Germinal center (tissue), 1 donor: ENCODE measurements at regions not wholly inside any gene's neighbourhood (a gene's known extent, or its start where the extent isn't known, plus 50 kb on each side); places are given as distances from the start of the nearest gene placed in this dataset.
"Not testable (repeated sequence)": the region's sequence is repeated elsewhere in the genome, so short reads cannot be mapped to it uniquely, and the experiment has no call there.

Experiments used
- DNase-seq: peaks from one replicate; pipeline ENCODE4 v3.0.0; 2012; ENCODE audit warnings: mixed read lengths, low spot score

DNA sequence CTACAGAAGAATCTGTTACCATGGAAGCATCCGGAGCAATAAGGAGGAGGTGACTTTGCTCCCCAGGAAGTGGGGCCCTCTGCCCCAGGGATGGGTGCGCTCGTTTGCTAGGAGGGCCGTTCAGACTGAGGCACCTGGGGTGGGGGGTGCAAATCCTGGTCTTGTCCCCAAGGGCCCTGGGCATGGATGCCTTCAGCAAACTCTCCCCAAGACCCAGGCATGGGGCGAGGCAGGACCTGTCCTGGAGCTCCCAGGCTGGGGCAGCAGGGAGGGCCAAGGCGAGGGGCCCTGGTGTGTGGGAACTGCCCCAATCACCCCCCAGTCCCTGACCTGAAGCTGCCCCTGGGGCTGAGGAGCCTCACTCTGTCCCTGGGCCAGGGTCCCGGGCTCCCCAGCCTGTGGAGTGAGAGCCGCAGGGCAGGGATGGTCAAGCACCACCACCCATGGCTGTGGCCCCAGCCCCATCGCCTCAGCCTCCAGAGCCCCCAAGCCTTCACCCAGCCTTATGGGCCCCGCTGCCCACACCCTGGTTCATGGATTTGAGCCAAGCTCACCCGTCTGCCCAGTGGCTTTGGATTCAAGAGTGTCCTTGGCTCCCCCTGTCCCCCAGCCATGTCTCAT lies 240.6 kb upstream of the SGCG start:
- no peak for DNase-seq

DNA sequence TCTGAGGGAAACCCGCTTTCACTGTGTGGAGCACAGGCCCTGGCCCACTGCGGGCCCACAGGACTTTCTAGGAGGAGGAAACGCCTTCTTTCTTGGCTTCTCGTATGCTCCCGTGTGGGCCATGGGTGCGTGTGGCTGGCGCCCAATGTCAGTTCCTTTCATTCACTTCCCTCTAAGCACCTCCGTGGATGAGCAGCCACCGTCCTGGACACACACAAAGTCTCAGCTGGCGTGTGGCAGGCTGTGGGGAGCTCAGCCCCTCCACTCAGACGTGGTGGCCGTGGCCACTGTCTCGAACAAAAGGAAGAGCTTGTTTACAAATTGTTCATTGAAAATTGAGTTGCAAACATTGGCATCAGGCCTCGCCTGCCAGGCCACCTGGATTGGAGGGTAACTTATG lies 240.0 kb upstream of the SGCG start:
- no peak for DNase-seq

- DNase-seq = not testable (repeated sequence)
Observed at GRCh38 chr13:22941495-22941894, 239.3 kb upstream of the SGCG start.

- not testable (repeated sequence) for DNase-seq
Observed at GRCh38 chr13:22942831-22943230, 237.9 kb upstream of the SGCG start.

- DNase-seq = no peak
Observed at GRCh38 chr13:22944378-22944777, 236.4 kb upstream of the SGCG start.

DNA sequence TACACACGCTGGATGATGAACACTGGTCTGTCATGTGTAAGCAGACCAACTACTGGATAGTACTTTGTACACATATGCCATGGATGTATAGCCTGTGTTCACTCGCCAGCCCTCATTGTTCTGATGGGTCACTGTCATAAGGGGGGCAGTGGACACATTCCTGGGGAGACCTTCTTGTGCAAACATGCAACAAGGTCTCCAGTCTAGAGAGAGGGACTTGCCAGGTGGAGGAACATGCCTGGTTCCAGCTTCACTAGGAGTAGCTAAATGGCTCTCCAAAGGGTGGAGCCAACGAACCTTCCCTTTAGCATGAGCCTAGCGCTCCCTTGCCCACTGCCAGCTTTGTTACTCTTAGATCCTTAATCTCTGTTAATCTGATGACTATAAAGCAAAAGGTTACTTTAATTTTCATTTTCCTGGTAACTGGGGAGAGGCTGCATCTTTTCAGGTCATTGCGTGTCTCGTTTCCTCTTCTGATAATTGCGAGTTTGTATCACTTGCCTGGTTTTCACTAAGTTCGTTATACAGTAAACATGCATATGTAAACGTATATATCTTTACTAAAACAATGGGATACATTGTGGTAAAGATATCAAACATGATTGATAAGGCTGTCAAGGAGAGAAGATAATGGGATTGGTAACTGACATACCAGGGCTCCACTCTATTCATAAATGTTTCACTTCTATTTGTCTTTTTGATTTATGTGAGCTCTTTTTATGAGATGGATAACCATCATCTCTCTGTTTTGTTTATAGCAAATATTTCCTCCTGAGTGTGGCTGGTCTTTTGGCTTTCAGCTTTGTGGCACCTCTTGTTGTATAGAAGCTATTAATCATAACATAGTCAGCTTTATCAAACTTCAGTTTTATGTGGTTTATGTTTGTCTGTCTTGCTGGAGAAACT lies 235.2 kb upstream of the SGCG start:
- no peak for DNase-seq

GRCh38 chr13:22948421-22948820 lies 232.4 kb upstream of the SGCG start:
- DNase-seq = no peak

GRCh38 chr13:22952018-22952417 lies 228.8 kb upstream of the SGCG start:
- not testable (repeated sequence) for DNase-seq

- not testable (repeated sequence) for DNase-seq
Observed at GRCh38 chr13:22955147-22955546, 225.6 kb upstream of the SGCG start.

DNA sequence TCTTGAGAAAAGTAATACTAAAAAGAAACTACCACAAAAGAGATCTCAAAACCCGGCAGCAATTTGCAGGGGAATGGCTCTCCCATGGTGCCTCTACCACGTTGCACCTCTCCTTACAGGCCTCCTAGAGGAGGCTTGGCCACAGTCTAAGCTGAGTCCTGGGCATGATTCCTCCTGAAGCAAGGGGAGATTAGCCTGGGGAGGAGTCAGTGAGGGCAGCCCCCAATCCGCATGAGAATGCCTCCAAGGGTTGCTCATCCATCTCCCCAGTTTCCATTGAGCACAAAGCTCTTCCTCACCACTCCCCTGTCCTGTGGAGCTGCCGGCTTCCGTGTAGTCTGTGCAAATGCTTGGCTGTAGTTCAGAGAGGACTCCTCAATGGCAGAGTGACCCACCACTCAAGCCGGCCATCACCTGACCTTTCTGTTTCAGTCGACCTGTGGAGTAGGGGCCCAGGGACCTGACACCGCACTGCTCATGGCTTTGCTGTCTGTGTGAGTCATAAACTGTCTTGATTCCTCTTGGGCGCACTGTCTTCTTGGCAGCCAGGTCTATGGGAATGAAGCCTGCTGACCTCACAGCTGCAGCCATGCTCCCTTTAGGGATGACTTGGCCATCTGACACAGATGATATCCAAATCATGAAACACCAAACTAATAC lies 224.2 kb upstream of the SGCG start:
- not testable (repeated sequence) for DNase-seq

DNA sequence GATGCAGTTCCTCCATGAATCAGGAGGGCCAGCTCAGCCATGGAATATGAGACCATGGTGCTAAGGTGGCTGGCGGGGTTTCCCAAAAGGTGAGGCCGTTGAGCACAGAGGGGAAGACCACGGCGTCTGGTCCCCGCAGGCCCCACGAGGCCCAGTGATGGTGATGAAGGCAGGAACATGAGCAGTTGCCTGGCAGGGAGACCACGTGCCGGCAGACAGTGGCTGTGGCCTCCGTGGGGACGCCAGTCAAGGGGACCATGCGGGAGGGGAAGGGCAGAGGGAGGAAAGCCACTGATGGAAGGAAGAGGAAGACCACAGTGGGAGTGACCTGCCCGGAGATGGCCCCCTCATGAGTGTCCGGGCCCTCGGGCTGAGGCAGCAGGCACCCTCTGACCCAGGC lies 220.9 kb upstream of the SGCG start:
- not testable (repeated sequence) for DNase-seq

DNA sequence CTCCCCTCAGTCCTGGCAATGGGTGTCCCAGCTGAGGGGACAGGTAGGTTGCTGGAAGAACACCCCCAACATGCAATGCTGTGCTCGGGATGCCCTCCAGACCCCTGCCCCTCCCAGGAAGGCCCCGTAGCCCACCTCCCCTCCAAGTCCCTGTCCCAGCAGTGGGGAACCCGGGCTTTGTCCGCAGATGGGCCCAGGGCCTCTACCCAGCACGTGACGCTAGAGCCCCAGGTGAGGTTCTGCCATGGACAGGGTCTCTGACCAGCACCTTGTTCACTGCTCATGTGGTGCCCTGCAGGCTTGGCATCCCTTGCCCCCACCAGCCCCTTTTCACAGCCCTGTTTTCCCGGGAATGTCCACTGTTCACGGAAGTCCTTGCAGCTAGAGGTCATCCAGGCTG lies 220.0 kb upstream of the SGCG start:
- DNase-seq = no peak

DNA sequence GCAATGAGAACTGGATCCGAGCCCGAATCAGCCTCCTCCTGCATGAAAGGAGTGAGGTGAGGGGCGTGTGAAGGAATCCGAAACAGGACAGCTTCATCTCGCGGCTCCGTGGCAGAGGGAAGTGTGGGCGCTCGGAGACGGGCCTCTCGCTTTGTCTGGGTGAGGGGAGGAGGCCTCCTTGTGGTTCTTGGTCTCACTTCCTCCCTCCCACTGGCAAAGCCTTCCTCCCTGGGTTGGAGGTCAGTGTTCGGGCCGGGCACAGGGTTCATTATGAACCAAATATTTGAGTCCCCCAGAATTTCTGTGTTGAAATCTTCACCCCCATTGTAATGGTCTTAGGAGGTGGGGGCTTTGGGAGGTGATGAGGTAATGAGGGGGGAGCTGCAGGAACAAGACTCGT lies 219.4 kb upstream of the SGCG start:
- DNase-seq = not testable (repeated sequence)

DNA sequence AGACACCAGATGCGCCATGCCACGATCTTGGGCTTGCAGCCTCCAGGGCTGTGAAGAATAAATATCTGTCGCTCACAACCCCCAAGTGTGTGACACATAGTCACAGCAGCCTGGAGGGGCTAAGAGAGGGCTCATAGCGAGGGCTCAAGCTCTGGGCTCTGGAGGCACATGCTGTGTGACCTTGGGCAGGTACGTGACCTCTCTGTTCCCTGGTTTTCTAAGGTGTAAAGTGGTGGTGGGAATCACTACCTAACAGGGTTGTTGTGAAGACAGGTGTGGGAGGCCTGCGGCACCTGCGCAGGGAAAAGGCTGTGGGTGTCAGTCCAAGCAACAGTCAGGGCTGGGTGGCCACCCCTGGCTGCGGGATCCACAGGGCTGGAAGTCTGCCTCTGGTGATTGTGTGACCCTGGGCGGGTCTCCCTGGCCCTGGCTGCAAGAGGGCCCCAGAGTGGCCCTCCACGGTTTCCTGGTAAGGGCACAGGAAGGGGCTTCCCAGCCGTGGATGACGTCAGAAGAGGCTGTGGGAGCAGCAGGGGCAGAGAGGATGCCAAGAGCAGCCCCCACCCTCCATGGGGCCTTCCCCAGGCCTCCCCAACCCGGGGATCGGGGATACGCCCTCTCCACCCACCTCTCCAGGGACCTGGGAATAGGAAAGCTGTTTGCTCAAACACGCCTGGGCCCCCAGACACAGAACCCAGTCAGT lies 218.8 kb upstream of the SGCG start:
- DNase-seq = no peak

DNA sequence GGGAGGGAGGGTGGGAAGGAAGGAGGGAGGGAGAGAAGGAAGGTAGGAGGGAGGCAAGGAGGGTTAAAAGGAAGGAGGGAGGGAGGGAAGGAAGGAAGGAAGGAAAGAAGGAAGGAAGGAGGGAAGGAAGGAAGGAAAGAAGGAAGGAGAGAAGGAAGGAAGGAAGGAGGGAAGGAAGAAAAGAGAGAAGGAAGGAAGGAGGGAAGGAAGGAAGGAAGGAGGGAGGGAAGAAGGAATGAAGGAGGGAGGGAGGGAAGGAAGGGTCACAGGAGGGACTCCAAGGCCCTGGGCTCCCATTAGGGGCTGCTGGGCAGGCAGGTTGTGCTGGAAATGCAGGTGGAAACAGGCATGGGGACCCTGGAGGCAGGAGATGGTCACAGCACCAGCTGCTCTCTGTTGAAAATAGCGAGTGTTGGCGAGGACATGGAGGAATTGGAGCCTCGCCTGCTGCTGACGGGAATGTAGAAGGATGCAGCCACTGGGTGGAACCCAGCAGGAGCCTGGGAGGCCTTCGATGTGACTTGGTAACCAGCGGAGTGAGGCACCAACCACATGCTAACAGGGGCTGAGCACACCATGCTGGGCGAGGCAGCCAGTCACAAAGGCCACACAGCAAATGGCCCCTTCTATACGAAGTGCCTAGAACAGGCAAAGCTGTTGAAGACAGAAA lies 217.3 kb upstream of the SGCG start:
- not testable (repeated sequence) for DNase-seq

- DNase-seq = no peak
Observed at GRCh38 chr13:22964245-22964966, 216.4 kb upstream of the SGCG start.

GRCh38 chr13:22965011-22965857 lies 215.5 kb upstream of the SGCG start:
- DNase-seq = not testable (repeated sequence)

GRCh38 chr13:22965858-22966239 lies 214.9 kb upstream of the SGCG start:
- not testable (repeated sequence) for DNase-seq

GRCh38 chr13:22966753-22967152 lies 214.0 kb upstream of the SGCG start:
- DNase-seq = not testable (repeated sequence)

DNA sequence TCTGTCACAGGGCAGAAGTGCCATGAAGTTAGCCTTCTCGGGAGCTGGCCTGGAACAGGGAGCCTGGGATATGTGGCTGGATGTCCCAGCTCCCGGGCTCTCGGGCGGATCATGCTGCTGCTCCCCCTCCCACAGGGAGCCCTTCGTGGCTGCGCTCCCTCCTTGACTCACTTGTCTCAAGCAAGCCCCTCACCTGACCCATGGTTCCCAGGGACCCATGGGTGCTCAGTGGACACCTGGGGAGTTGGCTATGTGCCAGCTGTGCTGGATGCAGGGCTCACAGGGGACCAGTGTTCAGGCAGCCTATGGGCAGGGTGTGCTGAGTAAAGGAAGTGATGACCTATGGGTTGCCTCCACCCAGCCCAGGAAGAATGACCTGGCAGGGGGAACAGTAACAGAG lies 213.1 kb upstream of the SGCG start:
- no peak for DNase-seq
